Lower leg skin (tissue), 3 donors: ENCODE measurements at regions not wholly inside any gene's neighbourhood (a gene's known extent, or its start where the extent isn't known, plus 50 kb on each side); places are given as distances from the start of the nearest gene placed in this dataset.

Experiments used
- CTCF ChIP-seq, 3 donors: fragments of 450-650 bp; IDR thresholded peaks; one replicate each; pipeline ENCODE4 v1.5.1; 2016; ENCODE audit warnings: antibody characterized with exemption in 3 of 3, mild to moderate bottlenecking in 3 of 3, moderate library complexity in 2 of 3
- POLR2A ChIP-seq, 2 donors: fragments of 450-650 bp; IDR thresholded peaks; one replicate each; pipeline ENCODE4 v1.6.1; 2016 to 2017; ENCODE audit warnings: antibody characterized with exemption in 2 of 2, mild to moderate bottlenecking in 1 of 2, moderate library complexity in 1 of 2

- TF ChIP-seq CTCF (IDR thresholded peaks at IDR 0.05) (no peak), POLR2A (IDR thresholded peaks at IDR 0.05) (no peak)
These were observed 119.7 kb upstream of the TMCC3 start for GRCh38 chr12:94769776-94770759.
